HG02610 (cell line): ENCODE measurements at regions not wholly inside any gene's neighbourhood (a gene's known extent, or its start where the extent isn't known, plus 50 kb on each side); places are given as distances from the start of the nearest gene placed in this dataset.

Experiments
- ATAC-seq: cut with Tn5 transposase; IDR thresholded peaks from one replicate; pipeline ENCODE4 v1.9.1; 2021; ENCODE audit warnings: mild to moderate bottlenecking, moderate library complexity; ENCODE audit not compliant: unreplicated experiment

DNA sequence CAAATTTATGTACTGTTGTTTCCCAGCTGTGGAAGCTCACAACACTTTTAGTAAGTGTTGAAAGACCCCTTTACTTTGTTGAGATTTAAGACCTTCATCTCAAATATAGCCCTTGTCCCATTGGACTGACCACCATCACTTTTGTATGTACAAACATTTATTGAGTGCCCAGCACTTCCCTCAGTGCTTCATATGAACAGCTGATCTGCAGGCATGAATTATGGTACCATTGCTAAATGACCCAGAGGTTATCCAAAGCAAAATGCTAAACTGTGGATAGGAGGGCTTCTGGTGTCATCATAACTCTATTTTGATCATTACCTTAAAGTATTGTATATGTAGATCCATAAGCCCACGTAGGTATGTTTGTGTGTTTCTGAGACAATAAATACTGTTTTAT, 285.7 kb upstream of the RGS6 start:
- ATAC-seq: no peak

DNA sequence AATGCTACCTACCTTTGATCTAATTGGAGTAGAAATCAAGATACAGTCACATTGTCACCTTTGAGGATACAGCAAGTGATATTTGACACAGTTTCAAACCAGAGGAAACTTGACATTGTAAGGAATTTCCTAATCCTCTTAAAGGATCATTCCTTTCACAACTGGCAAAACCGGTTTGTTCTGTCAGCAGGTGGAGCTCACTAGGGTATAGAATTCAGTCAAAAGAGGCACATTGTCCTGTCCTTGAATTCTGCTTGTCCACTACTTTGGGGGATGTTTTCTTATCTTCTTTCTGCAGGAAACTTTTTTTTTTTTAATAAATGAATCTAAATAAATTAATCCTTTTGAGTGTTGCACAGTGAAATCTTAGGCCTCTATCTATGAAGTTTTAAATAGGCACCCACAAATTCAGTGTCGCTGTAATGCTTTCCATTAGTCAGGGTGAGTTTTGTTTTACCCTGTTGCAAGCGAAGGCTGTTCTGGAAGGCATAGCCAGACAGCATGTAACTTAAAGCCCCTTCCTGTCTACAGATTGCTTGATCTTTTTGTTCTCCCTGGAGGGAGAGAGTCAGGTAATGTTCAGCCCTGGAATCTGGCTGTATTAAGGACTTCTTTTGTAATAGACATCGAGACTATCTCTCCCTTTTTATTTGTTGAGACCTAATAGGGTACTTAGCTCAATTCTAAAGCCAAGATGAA, 285.0 kb upstream of the RGS6 start:
- ATAC-seq: no peak

GRCh38 chr14:71648725-71649124, 283.5 kb upstream of the RGS6 start:
- no peak for ATAC-seq

GRCh38 chr14:71650187-71650755, 282.0 kb upstream of the RGS6 start:
- ATAC-seq: no peak

- ATAC-seq: no peak
Observed at GRCh38 chr14:71651228-71651627, 281.0 kb upstream of the RGS6 start.

DNA sequence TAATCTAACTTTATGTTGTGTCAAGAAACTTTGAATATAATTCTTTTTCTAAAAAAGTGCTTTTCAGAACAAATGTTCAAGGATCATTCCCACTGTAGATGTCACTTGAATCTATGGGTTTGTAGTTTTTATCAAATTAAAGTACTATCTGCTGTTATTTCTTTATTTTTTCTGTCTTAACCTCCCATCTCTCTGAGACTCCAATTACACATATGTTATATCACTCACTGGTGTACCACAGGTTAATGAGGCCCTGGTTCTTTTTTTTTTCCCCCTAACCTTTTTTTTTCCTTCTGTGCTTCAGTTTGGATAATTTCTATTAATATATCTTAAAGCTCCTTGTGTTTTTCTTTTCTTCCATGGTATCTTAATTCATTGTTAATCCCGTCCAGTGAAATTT, 279.9 kb upstream of the RGS6 start:
- no peak for ATAC-seq

DNA sequence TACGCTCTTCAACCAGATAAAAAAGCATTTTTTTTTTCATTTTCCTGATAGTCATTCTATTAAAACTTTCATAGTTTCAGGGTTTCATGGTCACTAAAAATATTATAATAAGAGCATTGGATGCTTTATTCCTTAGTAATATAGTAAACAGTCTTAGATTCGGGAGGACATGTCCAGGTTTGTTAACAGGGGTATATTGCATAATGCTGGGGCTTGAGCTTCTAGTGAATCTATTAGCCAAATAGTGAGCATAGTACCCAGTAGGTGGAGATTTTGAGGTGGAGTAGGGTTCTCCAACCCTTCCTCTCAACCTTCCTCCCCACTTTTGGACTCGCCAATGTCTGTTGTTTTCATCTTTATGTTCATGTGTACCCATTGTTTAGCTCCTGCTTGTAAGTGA, 277.4 kb upstream of the RGS6 start:
- ATAC-seq: no peak

DNA sequence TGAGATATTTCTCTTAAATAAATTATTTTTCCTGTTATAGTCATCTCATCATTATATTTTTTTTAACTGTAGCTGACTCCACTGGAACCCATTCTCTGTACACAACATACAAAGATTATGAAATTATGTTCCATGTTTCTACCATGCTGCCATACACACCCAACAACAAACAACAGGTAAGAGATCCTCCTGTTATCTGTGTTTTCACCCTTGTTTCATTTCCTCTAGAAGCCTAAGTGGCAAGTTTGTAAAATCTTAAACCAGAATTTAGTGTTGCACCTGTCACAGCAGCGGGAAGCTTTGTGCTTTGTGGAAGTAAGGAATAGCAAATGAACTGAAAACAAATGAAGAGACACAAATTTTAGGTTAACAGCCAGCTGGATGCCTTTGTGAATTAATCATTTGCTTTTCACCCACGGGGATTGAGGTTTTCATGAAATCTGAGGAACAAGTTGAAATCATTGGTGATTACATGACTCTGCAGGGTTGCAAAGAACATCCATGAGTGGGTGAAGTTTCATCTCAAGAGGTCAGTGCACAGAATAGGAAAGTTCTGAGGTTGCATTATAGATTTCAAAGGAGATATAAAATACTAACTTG, 273.9 kb upstream of the RGS6 start:
- no peak for ATAC-seq

- ATAC-seq: no peak
Observed at GRCh38 chr14:71659159-71659558, 273.1 kb upstream of the RGS6 start.

- ATAC-seq: no peak
Observed at GRCh38 chr14:71661441-71661840, 270.8 kb upstream of the RGS6 start.

GRCh38 chr14:71662291-71662790, 269.9 kb upstream of the RGS6 start:
- no peak for ATAC-seq

- no peak for ATAC-seq
Observed at GRCh38 chr14:71665157-71665556, 267.1 kb upstream of the RGS6 start.

DNA sequence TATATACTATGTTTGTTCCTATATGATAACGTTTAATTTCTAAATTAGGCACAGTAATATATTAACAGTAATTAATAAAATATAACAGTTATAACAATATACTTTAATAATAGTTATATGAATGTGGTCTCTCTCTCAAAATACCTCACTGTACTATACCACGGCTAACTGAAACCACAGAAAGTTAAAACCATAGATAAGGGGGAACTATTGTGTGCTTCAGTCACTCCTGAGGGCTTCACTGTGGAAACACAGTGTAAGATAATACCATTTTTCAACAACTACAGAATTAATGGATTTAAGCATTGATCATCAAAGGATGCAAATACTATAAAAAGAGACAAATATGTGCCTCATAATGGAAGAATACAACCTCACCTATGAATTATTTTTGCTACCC, 266.4 kb upstream of the RGS6 start:
- ATAC-seq: no peak

- no peak for ATAC-seq
Observed at GRCh38 chr14:71666571-71667145, 265.6 kb upstream of the RGS6 start.

DNA sequence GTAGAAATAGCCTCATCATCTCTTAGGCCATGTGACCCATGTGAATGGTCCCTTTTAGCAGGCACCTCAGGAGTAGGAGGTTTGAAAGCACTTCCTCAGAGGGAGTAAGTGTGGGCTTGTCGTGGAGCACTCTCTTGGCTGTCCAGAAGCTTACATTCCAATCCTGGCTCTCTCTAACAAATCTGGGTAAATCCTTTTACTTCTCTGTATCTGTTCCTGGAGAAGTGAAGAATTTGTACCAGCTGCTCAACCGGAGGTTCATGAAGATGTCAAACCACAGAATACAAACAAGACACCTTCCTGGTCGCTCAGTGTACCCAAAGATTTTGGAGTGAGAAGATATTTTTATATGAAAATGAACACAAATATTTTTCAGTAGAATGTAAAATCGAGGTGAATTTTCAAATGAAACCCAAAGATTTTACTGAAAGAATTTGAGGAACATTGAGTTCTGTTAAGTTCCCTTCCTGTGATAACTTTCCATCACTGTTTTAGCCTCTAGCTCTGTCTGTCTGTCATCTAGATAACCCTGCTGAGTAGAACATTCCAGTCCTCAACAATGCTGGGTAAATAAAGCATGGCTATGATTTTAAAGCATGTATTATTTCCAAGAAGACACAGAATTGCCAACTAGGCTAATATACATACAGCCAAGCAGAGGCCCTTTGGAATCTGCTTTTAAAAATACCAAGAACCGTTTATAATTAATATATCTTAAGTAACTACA, 263.9 kb upstream of the RGS6 start:
- no peak for ATAC-seq

DNA sequence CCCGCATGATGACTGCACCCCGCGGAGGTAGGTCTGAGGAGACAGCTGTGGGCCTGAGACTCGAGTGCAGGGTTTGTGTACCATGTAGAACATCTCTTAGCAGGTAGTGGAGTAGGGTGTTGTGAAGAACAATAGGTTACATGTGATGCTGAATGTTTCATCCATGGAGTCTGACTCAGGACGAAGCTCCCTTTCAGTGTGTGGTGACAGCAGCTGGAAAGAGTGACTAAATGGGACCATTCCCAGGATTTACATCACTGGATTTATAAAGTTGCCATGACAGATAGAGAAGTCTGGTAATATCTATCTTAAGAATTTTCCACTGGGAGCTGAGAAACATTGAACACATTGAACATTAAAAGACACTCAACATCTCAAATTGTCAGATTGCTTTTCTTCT, 259.6 kb upstream of the RGS6 start:
- ATAC-seq: no peak

DNA sequence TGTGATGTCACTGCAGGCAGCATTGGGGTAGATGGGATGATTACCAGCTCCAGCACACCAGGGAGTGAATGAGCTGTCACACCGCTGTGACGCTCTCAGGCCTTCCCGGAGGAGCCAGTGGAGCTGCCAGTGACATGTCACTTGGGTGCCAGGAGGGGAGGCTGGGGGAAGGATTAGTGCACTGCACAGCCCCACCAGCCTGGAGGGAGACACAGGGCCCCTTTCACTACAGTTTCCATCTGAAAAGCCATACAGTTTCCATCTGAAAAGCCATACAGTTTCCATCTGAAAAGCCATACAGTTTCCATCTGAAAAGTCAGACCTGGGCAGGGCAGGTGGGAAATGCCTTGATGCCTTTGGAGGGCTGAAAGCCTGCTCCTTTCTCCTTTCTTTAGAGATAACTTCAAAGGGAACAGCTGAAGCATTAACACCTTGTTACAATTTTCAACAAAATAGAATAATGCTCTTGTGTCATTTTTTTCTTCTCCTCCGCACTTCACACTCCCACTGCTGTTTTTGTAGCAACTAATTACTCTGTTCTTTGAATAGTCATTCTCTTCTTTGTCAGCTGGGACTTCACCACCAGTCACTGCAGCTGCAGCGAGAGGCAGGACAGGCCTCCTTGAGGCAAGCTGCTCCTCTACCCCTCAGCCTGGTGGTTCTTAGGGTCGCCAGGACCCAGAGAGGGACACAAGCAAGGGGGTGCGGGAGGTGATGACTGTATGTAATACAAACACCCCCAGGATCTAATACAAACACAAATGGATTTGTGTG, 256.9 kb upstream of the RGS6 start:
- no peak for ATAC-seq

- no peak for ATAC-seq
Observed at GRCh38 chr14:71675900-71676287, 256.3 kb upstream of the RGS6 start.

DNA sequence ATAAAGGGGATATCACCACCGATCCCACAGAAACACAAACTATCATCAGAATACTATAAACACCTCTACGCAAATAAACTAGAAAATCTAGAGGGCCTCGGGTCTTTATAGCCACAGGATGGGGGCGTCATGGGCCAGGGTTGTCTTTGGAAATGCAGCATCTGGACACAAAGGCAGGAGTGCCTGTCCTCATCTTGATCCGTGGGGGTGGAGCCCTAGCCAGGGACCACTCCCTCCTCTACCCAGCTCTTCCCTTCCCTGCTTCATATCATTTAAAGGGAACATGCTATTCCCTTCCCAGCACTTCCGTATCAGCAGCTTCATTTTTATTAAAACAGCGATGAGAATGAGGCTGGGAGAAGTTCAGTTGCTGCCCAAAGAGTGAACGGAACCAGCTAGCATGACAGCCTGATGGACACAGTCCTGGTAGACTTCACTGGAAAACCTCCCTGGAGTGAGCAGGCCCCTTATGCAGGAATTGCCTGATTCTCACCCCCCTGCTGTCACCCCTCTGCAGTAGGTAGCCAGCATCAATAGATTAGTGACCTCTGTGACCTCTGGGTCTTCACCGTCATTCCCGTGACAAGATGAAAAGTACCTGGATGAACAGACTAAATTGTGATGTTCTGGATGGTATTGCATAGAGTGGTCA, 251.4 kb upstream of the RGS6 start:
- no peak for ATAC-seq

GRCh38 chr14:71682337-71682736, 249.9 kb upstream of the RGS6 start:
- no peak for ATAC-seq
